ENCODE measurements at regions not wholly inside any gene's neighbourhood (a gene's known extent, or its start where the extent isn't known, plus 50 kb on each side); places are given as distances from the start of the nearest gene placed in this dataset.

- DNase-seq (ENCODE audit: extremely low spot score) = no peak
- CTCF ChIA-PET = no interaction called here
- TF ChIP-seq CTBP1 (IDR thresholded peaks at IDR 0.05; ENCODE audit: borderline replicate concordance) (no peak), FOXM1 (IDR thresholded peaks at IDR 0.05; ENCODE audit: borderline replicate concordance) (no peak), ZNF384 (IDR thresholded peaks at IDR 0.05) (no peak), HDGF (IDR thresholded peaks at IDR 0.05; ENCODE audit: borderline replicate concordance) (no peak), SUZ12 (IDR thresholded peaks at IDR 0.05) (no peak), FOXA1 (IDR thresholded peaks at IDR 0.05) (no peak), BHLHE40 (IDR thresholded peaks at IDR 0.05; ENCODE audit: borderline replicate concordance) (no peak)
- TF ChIP-seq, protein P1, sequence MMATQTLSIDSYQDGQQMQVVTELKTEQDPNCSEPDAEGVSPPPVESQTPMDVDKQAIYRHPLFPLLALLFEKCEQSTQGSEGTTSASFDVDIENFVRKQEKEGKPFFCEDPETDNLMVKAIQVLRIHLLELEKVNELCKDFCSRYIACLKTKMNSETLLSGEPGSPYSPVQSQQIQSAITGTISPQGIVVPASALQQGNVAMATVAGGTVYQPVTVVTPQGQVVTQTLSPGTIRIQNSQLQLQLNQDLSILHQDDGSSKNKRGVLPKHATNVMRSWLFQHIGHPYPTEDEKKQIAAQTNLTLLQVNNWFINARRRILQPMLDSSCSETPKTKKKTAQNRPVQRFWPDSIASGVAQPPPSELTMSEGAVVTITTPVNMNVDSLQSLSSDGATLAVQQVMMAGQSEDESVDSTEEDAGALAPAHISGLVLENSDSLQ (IDR thresholded peaks at IDR 0.05) = no peak
- POLR2A ChIA-PET = interaction anchor here (0.9 kb wide), 1 partner anchor 76 kb away, joined by 3 read pairs; no protein-coding TSS in a partner anchor
Observed at GRCh38 chr9:14031810-14032209, 282.1 kb downstream of the NFIB start.

- ChIA-PET CTCF (interaction anchor here (0.7 kb wide), 1 partner anchor 92 kb away, joined by 3 read pairs; no protein-coding TSS in a partner anchor), POLR2A (no interaction called here)
- TF ChIP-seq FOXM1 (IDR thresholded peaks at IDR 0.05; ENCODE audit: borderline replicate concordance) (no peak), ARNT (IDR thresholded peaks at IDR 0.05) (no peak), FOXA1 (IDR thresholded peaks at IDR 0.05) (no peak)
- DNase-seq (ENCODE audit: extremely low spot score) = peak; percentile 24
Observed at GRCh38 chr9:14031060-14031414, 282.9 kb downstream of the NFIB start.

GRCh38 chr9:14030375-14031059 lies 283.4 kb downstream of the NFIB start:
- POLR2A ChIA-PET = no interaction called here
- TF ChIP-seq CTBP1 (IDR thresholded peaks at IDR 0.05; ENCODE audit: borderline replicate concordance) = peak; percentile 65; the same call in 1 of the 2 replicates
- TF ChIP-seq ELF4 (IDR thresholded peaks at IDR 0.05) = 0 out of 2 replicates have a peak, but pooled peaks have one; percentile 21
- TF ChIP-seq, protein P1 (IDR thresholded peaks at IDR 0.05) = peak; percentile 92
- TF ChIP-seq FOXA1 (IDR thresholded peaks at IDR 0.05) = no peak
- no peak for TF ChIP-seq TARDBP (IDR thresholded peaks at IDR 0.05)
- TF ChIP-seq ZNF384 (IDR thresholded peaks at IDR 0.05) = no peak
- TF ChIP-seq ARNT (IDR thresholded peaks at IDR 0.05) = no peak
- DNase-seq (ENCODE audit: extremely low spot score) = peak; percentile 36
- CTCF ChIA-PET = no interaction called here

DNA sequence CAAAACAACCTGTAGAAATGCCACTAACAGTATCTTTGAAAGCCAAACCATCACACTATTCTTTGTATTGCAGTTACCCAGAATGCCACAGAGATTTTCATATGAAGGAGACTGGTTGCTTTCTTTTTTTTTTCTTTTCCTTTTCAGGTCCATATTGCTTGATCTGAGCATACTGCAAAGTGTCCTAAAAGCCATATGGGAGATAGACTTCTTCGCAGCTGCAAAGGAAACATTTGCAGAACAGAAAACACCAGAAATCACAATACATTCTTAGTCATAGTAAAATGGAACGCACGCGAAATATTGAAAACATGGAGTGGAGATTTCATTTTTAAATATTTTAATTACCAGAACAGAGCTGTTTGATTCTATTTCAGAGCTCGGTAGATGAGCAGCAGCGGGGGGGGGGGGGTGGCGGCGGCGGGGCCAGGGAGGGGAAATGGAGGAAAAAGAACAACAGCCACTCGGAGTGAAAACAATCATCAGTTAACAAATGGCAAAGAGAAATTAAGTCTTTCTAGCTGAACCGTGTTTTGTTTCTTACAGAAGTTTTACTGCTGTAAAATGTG lies 284.1 kb downstream of the NFIB start:
- no peak for DNase-seq (ENCODE audit: extremely low spot score)
- ChIA-PET CTCF (no interaction called here), POLR2A (no interaction called here)

DNA sequence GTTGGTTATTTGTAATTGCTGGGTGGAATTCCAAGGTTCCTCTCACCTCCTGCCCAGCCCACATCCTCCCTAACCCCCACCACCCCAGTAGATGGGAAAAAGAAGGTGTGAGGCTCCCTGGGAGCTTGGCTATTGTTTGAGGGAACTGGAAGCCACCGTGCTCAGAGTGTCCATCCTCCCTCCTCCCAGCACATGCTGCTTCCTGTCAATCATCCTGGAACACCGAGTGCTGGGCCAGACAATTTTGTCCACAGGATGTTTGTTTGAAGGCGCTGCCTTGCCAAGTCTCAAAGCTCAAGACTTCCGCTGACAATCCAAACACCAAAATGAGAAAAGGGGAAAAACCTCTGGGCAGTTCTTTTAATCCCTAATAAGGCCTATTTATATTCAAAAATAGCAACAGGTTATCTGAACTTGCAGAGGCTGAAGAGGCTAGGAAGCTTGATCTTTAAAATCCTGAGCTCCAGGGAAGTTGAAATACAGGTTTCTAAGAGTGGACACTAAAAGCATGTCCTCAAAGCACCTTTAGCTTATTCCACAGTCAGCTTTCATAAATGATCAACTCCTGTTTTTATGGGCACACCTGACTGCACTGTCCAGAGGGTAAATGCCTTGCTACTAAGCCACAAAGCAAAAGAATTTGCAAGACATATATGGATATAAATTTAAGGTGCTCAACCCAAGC lies 286.7 kb downstream of the NFIB start:
- TF ChIP-seq ELF4 (IDR thresholded peaks at IDR 0.05) (no peak), TARDBP (IDR thresholded peaks at IDR 0.05) (no peak), SUZ12 (IDR thresholded peaks at IDR 0.05) (no peak), NFRKB (IDR thresholded peaks at IDR 0.05) (no peak)
- TF ChIP-seq, protein P1 (IDR thresholded peaks at IDR 0.05) = peak; percentile 70
- CTCF ChIA-PET = no interaction called here
- POLR2A ChIA-PET = no interaction called here
- DNase-seq (ENCODE audit: extremely low spot score) = no peak

More for the DNA sequence above, 284.1 kb downstream of the NFIB start:
- TF ChIP-seq SUZ12 (IDR thresholded peaks at IDR 0.05) (no peak), L3MBTL2 (conservative IDR thresholded peaks at IDR 0.05) (no peak), FOXA1 (IDR thresholded peaks at IDR 0.05) (no peak), ARNT (IDR thresholded peaks at IDR 0.05) (no peak), ZNF384 (IDR thresholded peaks at IDR 0.05) (no peak)

DNA sequence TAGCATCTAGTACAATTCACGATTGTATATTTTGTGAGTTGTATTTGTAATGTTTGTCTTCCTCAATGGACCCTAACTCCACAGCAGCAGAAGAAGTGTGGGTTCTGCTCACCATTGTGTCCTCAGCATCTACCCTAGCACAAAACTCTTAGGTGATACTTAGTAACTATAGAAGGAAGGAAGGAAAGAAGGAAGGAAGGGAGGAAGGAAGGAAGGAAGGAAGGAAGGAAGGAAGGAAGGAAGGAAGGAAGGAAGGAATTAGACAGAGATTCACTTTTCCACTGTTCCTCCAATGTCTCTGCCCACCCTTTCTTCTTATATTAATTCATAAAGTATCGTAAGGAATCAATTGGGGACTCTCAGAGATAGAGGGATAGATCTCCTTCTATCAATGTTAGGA lies 288.2 kb downstream of the NFIB start:
- TF ChIP-seq LEF1 (IDR thresholded peaks at IDR 0.05; ENCODE audit: borderline replicate concordance) (no peak), FOXA1 (IDR thresholded peaks at IDR 0.05) (no peak), BHLHE40 (IDR thresholded peaks at IDR 0.05; ENCODE audit: borderline replicate concordance) (no peak), ARNT (IDR thresholded peaks at IDR 0.05) (no peak), FOXM1 (IDR thresholded peaks at IDR 0.05; ENCODE audit: borderline replicate concordance) (no peak), NFRKB (IDR thresholded peaks at IDR 0.05) (no peak), SUZ12 (IDR thresholded peaks at IDR 0.05) (no peak), L3MBTL2 (conservative IDR thresholded peaks at IDR 0.05) (no peak), TARDBP (IDR thresholded peaks at IDR 0.05) (no peak), FOXK2 (IDR thresholded peaks at IDR 0.05) (no peak)
- TF ChIP-seq, protein P1 (IDR thresholded peaks at IDR 0.05) = no peak
- ChIA-PET CTCF (no interaction called here), POLR2A (no interaction called here)
- no peak for DNase-seq (ENCODE audit: extremely low spot score)

Measured in HEK293T (cell line).